ENCODE measurements at regions not wholly inside any gene's neighbourhood (a gene's known extent, or its start where the extent isn't known, plus 50 kb on each side); places are given as distances from the start of the nearest gene placed in this dataset.
"Not testable (repeated sequence)": the region's sequence is repeated elsewhere in the genome, so short reads cannot be mapped to it uniquely, and the experiment has no call there.

GRCh38 chr4:133287396-133287795 is 138.3 kb downstream of the PCDH10 start:
- no peak for DNase-seq (ENCODE audit: low read depth in 2 of 2)
- TF ChIP-seq, protein P1, sequence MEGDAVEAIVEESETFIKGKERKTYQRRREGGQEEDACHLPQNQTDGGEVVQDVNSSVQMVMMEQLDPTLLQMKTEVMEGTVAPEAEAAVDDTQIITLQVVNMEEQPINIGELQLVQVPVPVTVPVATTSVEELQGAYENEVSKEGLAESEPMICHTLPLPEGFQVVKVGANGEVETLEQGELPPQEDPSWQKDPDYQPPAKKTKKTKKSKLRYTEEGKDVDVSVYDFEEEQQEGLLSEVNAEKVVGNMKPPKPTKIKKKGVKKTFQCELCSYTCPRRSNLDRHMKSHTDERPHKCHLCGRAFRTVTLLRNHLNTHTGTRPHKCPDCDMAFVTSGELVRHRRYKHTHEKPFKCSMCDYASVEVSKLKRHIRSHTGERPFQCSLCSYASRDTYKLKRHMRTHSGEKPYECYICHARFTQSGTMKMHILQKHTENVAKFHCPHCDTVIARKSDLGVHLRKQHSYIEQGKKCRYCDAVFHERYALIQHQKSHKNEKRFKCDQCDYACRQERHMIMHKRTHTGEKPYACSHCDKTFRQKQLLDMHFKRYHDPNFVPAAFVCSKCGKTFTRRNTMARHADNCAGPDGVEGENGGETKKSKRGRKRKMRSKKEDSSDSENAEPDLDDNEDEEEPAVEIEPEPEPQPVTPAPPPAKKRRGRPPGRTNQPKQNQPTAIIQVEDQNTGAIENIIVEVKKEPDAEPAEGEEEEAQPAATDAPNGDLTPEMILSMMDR (IDR thresholded peaks at IDR 0.05; ENCODE audit: low read depth, low read length), result no peak
- H3K4me3 ChIP-seq (replicated peaks in 1 of 2; ENCODE audit: low read depth in 2 of 2, low read length in 2 of 2), result no peak overlapping the region

DNA sequence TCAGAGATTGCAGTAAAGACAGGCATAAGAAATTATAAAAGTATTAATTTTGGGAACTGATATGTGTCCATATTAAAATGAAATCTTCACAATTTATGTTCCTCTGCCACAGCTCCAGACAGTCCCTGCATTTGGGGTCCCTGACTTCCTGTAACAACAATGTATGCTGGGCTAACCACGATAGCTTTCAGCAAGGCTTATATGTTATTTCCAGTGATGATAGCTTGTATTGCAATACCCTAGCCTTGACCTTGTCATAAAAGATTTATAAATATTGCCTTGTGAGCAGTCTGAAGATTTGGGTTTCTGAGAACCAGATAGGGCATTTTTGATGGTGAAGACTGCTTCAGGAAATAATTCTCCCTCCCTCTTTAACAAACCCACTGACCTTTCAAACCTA is 129.5 kb downstream of the PCDH10 start:
- H3K4me3 ChIP-seq (replicated peaks in 1 of 2; ENCODE audit: low read depth in 2 of 2, low read length in 2 of 2), result no peak overlapping the region
- TF ChIP-seq, protein P1 (IDR thresholded peaks at IDR 0.05; ENCODE audit: low read depth, low read length), result no peak
- no peak for DNase-seq (ENCODE audit: low read depth in 2 of 2)

DNA sequence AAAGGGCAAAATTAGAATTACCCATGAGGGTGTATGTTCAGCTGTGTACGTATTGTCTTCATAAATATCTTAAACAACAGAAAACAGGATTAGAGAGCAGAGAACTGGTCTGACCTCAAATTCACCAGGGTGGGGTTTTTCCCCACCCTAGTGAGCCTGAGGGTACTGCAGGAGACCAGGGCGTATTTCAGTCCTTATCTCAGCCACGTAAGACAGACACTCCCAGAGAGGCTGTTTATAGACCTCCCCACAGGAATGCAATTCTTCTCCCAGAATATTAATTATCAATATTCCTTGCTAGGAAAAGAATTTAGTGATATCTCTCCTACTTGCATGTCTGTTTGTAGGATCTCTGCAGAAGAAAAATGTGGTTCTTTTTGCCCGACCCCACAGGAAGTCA is 128.8 kb downstream of the PCDH10 start:
- not testable (repeated sequence) for H3K4me3 ChIP-seq (replicated peaks in 1 of 2; ENCODE audit: low read depth in 2 of 2, low read length in 2 of 2); DNase-seq (ENCODE audit: low read depth in 2 of 2)

DNA sequence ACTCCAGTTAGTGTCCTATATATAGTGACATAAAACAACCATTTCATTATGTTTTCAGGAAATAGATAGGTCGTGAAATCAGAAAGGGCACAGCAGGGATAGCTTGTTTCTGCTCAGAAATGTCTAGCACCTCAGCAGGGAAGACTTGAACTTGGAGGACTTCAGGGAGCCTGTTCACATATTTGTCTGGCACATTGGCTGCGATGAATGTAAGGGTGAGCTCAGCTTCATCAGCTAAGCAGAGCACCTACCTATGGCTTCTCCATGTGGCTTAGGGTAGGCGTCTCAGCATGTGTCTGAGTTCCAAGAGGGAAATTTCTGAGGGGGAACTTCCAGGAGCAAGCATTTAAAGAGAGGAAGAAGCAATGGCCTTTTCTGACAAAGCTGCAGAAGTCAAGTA is 126.2 kb downstream of the PCDH10 start:
- H3K4me3 ChIP-seq (replicated peaks in 1 of 2; ENCODE audit: low read depth in 2 of 2, low read length in 2 of 2), result no peak overlapping the region
- TF ChIP-seq, protein P1 (IDR thresholded peaks at IDR 0.05; ENCODE audit: low read depth, low read length), result no peak
- DNase-seq (ENCODE audit: low read depth in 2 of 2), result no peak

DNA sequence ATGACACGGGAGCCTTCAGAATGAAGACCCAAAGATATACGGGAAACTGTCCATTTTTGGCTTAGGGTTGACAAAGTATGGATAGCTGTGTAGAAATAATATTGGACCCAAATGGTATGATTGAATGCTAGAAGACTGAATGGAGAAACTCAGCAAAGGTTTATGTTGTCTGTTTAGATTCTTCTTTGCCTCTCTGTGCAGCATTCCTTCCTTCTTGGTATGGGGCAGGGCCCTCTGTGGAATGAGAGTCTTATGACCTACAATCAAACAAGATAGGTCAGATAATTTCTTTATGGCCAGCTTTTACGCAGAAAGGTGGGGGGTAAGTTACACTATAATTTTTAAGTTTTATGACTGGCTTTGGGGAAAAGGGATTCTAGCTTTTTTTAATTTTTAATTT is 124.3 kb downstream of the PCDH10 start:
- no peak for DNase-seq (ENCODE audit: low read depth in 2 of 2)
- TF ChIP-seq, protein P1 (IDR thresholded peaks at IDR 0.05; ENCODE audit: low read depth, low read length), result no peak
- no peak overlapping the region for H3K4me3 ChIP-seq (replicated peaks in 1 of 2; ENCODE audit: low read depth in 2 of 2, low read length in 2 of 2)

DNA sequence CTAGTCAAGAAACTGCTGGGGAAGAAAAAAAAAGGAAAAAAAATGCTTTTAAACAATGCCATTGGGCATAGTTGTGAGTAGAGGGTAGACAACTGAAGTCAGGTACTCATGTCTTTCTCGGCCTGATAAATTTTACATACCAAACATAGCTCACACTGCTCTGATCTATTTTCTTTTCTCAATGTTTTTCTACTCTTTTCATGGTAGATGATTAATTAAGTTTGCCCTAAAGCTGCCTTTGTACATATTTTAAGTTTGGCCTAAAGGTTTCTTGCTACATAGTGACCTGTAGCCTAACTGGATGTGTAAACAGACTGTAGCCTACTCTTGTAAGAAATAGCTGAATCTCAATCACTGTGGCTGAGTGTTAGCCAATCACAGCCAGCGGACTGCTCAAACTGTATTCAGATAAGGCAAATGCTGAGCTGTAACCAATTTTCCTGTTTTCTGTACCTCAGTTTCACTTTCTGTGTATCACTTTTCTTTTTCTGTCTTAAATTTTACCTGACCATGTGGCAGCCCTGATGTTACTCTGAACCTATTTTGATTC is 121.0 kb downstream of the PCDH10 start:
- TF ChIP-seq, protein P1 (IDR thresholded peaks at IDR 0.05; ENCODE audit: low read depth, low read length), result no peak
- H3K4me3 ChIP-seq (replicated peaks in 1 of 2; ENCODE audit: low read depth in 2 of 2, low read length in 2 of 2), result no peak overlapping the region
- DNase-seq (ENCODE audit: low read depth in 2 of 2), result no peak

DNA sequence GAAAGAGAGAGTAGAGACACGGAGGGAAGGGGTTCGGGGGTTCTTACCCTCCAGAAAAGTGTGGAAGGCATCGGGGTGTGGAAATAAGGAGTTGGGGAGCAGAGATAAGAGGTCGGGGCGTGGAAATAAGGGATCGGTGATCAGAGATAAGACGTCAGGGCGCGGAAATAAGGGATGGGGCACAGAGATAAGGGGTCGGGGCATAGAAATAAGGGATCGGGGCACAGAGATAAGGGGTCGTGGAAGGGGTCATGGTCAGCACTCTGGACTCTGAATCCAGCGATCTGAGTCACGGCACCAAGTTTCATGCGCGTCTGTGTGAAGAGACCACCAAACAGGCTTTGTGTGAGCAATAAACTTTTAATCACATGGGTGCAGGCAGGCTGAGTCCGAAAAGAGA is 119.1 kb downstream of the PCDH10 start:
- no peak overlapping the region for H3K4me3 ChIP-seq (replicated peaks in 1 of 2; ENCODE audit: low read depth in 2 of 2, low read length in 2 of 2)
- no peak for DNase-seq (ENCODE audit: low read depth in 2 of 2)
- TF ChIP-seq, protein P1 (IDR thresholded peaks at IDR 0.05; ENCODE audit: low read depth, low read length), result no peak

DNA sequence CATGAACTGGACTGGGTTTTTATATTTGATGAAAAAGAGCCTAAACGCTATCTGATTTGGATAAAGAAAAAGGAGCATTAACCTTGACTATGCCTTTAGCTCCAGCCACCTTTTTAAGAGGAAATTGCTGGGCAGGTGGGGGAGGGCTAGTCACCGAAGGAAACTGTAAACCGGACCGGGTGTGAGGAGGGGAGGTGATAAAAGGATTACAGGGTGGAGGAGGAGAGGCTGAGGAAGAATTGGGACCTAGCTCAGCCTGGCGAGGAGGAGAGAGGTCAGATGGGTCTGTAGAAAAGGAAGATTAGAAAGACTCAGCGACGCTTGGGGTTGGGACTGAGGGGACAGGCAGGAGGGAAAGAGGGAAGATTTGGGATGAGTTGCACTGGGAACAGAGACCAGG is 118.4 kb downstream of the PCDH10 start:
- not testable (repeated sequence) for DNase-seq (ENCODE audit: low read depth in 2 of 2); H3K4me3 ChIP-seq (replicated peaks in 1 of 2; ENCODE audit: low read depth in 2 of 2, low read length in 2 of 2)

DNA sequence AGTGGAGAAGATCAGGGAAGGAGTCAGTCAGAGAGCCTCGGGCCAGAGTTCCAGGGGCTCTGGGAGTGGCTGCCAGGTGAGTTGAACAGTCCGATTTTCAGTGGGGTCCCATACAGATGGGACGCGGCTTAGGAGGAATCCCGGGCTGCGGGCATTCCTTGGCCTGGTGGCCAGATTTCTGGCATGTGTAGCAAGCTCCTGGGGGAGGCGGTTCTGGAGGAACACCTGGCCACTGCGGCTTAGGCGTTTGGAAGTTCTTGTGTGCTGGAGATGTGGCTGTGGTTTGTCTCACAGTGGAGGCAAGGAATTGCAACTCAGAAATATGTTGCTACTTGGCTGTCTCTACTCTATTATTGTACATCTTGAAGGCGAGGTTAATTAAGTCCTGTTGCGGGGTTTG is 117.9 kb downstream of the PCDH10 start:
- H3K4me3 ChIP-seq (replicated peaks in 1 of 2; ENCODE audit: low read depth in 2 of 2, low read length in 2 of 2); DNase-seq (ENCODE audit: low read depth in 2 of 2): not testable (repeated sequence)

DNA sequence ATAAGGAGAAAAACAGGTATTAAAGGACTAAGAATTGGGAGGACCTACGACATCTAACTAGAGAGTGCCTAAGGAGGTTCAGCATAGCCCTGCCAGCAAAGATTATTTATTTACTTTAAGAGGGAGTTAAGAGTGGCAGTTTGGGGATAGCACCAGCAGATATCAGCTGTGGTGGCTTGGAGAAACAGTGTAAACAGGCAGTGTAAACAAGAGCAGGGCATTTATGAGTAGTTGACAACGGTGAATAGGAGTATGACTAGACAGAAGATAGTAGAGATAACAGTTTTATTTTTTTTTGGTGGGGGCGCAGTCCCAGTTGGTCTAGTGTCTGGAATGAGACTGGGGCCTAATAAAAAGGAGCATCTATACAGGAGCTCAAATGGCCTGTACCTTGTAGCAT is 115.2 kb downstream of the PCDH10 start:
- H3K4me3 ChIP-seq (replicated peaks in 1 of 2; ENCODE audit: low read depth in 2 of 2, low read length in 2 of 2); DNase-seq (ENCODE audit: low read depth in 2 of 2): not testable (repeated sequence)
